OCI-LY3 (cell line): ENCODE measurements at regions not wholly inside any gene's neighbourhood (a gene's known extent, or its start where the extent isn't known, plus 50 kb on each side); places are given as distances from the start of the nearest gene placed in this dataset.

ENCODE experiments used
- H2AFZ ChIP-seq: fragments of 200-600, 300-600 bp; shearing (Covaris generic); 2 replicates; pipeline ENCODE4 v1.6.0; 2014; ENCODE audit warnings: antibody characterized with exemption, low read depth, low read length
- H3K27ac ChIP-seq: fragments of 200-600, 300-600 bp; sonication (generic); 2 replicates; pipeline ENCODE4 v1.5.1; 2014; ENCODE audit warnings: mild to moderate bottlenecking, low read length, moderate library complexity, mixed read lengths
- H3K27me3 ChIP-seq: fragments of 200-600, 300-600 bp; sonication (generic); 2 replicates; pipeline ENCODE4 v1.6.1; 2014; ENCODE audit warnings: low read depth, low read length, mixed read lengths
- H3K36me3 ChIP-seq: fragments of 200-600, 300-600 bp; sonication (generic); replicated peaks from 2 replicates; pipeline ENCODE3; 2014; ENCODE audit warnings: low read depth, low read length, mixed read lengths
- H3K4me1 ChIP-seq: fragments of 300-600, 200-600 bp; sonication (generic); 2 replicates; pipeline ENCODE4 v1.6.1; 2014; ENCODE audit warnings: low read length, mixed read lengths
- H3K4me2 ChIP-seq: fragments of 200-600, 300-600 bp; sonication (generic); 2 replicates; pipeline ENCODE4 v1.6.1; 2014; ENCODE audit warnings: low read length, mixed read lengths
- H3K4me3 ChIP-seq: fragments of 300-600, 200-600 bp; sonication (generic); 2 replicates; pipeline ENCODE4 v1.5.1; 2014; ENCODE audit warnings: antibody characterized with exemption, mild to moderate bottlenecking, low read length, moderate library complexity
- H3K79me2 ChIP-seq: fragments of 300-600, 200-600 bp; shearing (Covaris generic); 2 replicates; pipeline ENCODE4 v1.6.1; 2014; ENCODE audit warnings: mild to moderate bottlenecking, low read length, mixed read lengths
- H3K9ac ChIP-seq: fragments of 300-600, 200-600 bp; shearing (Covaris generic); 2 replicates; pipeline ENCODE4 v1.6.0; 2014; ENCODE audit warnings: mild to moderate bottlenecking, low read length, moderate library complexity
- H3K9me3 ChIP-seq: fragments of 200-600, 300-600 bp; shearing (Covaris generic); 2 replicates; pipeline ENCODE4 v1.6.1; 2014; ENCODE audit warnings: low read length, mixed read lengths; ENCODE audit not compliant: insufficient read depth
- H4K20me1 ChIP-seq: fragments of 200-600, 300-600 bp; sonication (generic); 2 replicates; pipeline ENCODE4 v1.6.1; 2016; ENCODE audit warnings: low read length, mixed read lengths; ENCODE audit not compliant: insufficient read depth
- CTCF ChIP-seq: fragments of 200-600, 300-600 bp; sonication (generic); IDR thresholded peaks from 2 replicates; pipeline ENCODE4 v1.5.1; 2014; ENCODE audit warnings: antibody characterized with exemption, low read length, low read depth
- EZH2phosphoT487 ChIP-seq: fragments of 200-600 bp; shearing (Covaris generic); IDR thresholded peaks from 2 replicates; pipeline ENCODE4 v1.6.1; 2018; ENCODE audit warnings: antibody characterized with exemption, mixed run types, low read depth

GRCh38 chr10:108307925-108308312 lies 1143.4 kb upstream of the SORCS1 start:
- Histone ChIP-seq H3K4me2 (no peak overlapping the region), H3K9me3 (no peaks in the 10 kb centered on the region), H3K27ac (no peak overlapping the region), H3K27me3 (no peaks in the 10 kb centered on the region), H4K20me1 (no peaks in the 10 kb centered on the region), H3K79me2 (no peaks in the 10 kb centered on the region), H2AFZ (no peak overlapping the region), H3K4me1 (peaks cover 7% of the 10 kb centered on the region), H3K9ac (no peak overlapping the region), H3K4me3 (no peak overlapping the region), H3K36me3 (no peaks in the 10 kb centered on the region)
- TF ChIP-seq EZH2phosphoT487, result no peak
- no peak for TF ChIP-seq CTCF

GRCh38 chr10:108307250-108307924 lies 1142.9 kb upstream of the SORCS1 start:
- H3K27ac ChIP-seq, result no peak overlapping the region
- no peak overlapping the region for H3K4me3 ChIP-seq
- no peaks in the 10 kb centered on the region for H3K79me2 ChIP-seq
- peaks cover 13% of the 10 kb centered on the region for H3K4me1 ChIP-seq
- no peak overlapping the region for H2AFZ ChIP-seq
- no peak overlapping the region for H3K4me2 ChIP-seq
- no peaks in the 10 kb centered on the region for H3K9me3 ChIP-seq
- no peaks in the 10 kb centered on the region for H4K20me1 ChIP-seq
- no peak for TF ChIP-seq CTCF
- no peak for TF ChIP-seq EZH2phosphoT487
- no peaks in the 10 kb centered on the region for H3K27me3 ChIP-seq
- H3K9ac ChIP-seq, result no peak overlapping the region
- no peaks in the 10 kb centered on the region for H3K36me3 ChIP-seq

DNA sequence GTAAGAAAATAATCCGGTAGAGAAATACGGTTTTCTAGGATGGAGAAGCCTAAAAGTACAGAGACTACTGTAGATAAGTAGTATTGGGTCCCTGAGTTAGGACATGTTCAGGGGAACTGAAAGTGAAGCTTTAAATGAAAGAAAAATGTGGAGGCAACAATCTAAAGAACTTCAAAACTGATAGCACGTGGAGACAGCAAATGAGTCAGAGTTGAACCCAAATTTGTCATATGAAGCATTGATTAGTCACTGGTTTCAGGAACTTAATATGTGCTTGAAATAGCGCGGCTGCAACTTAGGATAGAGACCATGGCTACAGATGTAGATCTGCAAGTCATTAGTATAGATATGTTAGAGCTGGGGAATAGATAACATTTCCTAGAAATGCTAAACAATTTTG lies 1138.6 kb upstream of the SORCS1 start:
- no peak overlapping the region for H3K4me3 ChIP-seq
- TF ChIP-seq EZH2phosphoT487 (no peak), CTCF (no peak)
- H3K27ac ChIP-seq, result peak overlapping the region; percentile 17
- no peaks in the 10 kb centered on the region for H3K36me3 ChIP-seq
- H3K4me2 ChIP-seq, result peak overlapping the region; percentile 12; the same call in 1 of the 2 replicates
- no peaks in the 10 kb centered on the region for H3K79me2 ChIP-seq
- H4K20me1 ChIP-seq, result no peaks in the 10 kb centered on the region
- H3K9me3 ChIP-seq, result no peaks in the 10 kb centered on the region
- no peaks in the 10 kb centered on the region for H3K27me3 ChIP-seq
- H2AFZ ChIP-seq, result no peak overlapping the region
- H3K4me1 ChIP-seq, result peaks cover 22% of the 10 kb centered on the region
- H3K9ac ChIP-seq, result no peak overlapping the region

DNA sequence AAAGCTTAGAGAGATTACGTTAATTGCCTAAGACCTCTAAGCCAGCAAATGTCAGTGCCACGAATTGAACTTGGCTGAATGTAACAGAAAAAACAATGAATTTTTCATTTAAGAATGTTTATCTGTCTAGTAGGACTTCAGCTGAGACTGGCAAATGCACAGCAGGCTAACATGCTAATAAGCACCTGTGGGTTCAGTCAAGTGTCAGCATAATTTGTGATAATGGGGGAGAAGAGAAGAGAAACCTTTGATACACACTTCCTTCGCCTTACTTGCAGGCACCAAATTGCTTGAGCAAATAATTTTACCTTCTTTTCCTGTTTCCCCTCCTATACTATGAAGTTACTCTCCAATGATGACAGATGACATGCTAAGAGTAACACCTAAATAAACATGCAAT lies 1136.5 kb upstream of the SORCS1 start:
- TF ChIP-seq EZH2phosphoT487 (no peak), CTCF (no peak)
- H3K4me2 ChIP-seq, result no peak overlapping the region
- no peaks in the 10 kb centered on the region for H3K79me2 ChIP-seq
- H3K36me3 ChIP-seq, result no peaks in the 10 kb centered on the region
- H3K4me1 ChIP-seq, result peaks cover 22% of the 10 kb centered on the region
- no peaks in the 10 kb centered on the region for H3K27me3 ChIP-seq
- H2AFZ ChIP-seq, result no peak overlapping the region
- H4K20me1 ChIP-seq, result no peaks in the 10 kb centered on the region
- H3K27ac ChIP-seq, result no peak overlapping the region
- H3K9ac ChIP-seq, result no peak overlapping the region
- no peak overlapping the region for H3K4me3 ChIP-seq
- no peaks in the 10 kb centered on the region for H3K9me3 ChIP-seq
